OCI-LY1 (cell line): ENCODE measurements at regions not wholly inside any gene's neighbourhood (a gene's known extent, or its start where the extent isn't known, plus 50 kb on each side); places are given as distances from the start of the nearest gene placed in this dataset.

ENCODE experiments used
- H2AFZ ChIP-seq: fragments of 200-600 bp; sonication (generic), shearing (Covaris generic); 2 replicates; pipeline ENCODE4 v1.6.0; 2014; ENCODE audit warnings: antibody characterized with exemption, mild to moderate bottlenecking, low read length
- H3F3A ChIP-seq: fragments of 200-600 bp; sonication (generic), shearing (Covaris generic); 2 replicates; pipeline ENCODE4 v1.6.0; 2014; ENCODE audit warnings: mild to moderate bottlenecking, antibody characterized with exemption, low read length, moderate library complexity; ENCODE audit not compliant: insufficient read depth
- H3K27ac ChIP-seq: fragments of 200-600 bp; sonication (generic); 2 replicates; pipeline ENCODE4 v1.5.1; 2014; ENCODE audit warnings: low read length, mixed run types, mild to moderate bottlenecking, low read depth; ENCODE audit not compliant: poor library complexity, severe bottlenecking
- H3K27me3 ChIP-seq: fragments of 200-600 bp; sonication (generic); 2 replicates; pipeline ENCODE4 v1.6.0; 2014; ENCODE audit warnings: antibody characterized with exemption, mild to moderate bottlenecking, low read length, moderate library complexity; ENCODE audit not compliant: insufficient read depth
- H3K36me3 ChIP-seq: fragments of 200-600 bp; sonication (generic); 2 replicates; pipeline ENCODE4 v1.6.1; 2014; ENCODE audit warnings: mild to moderate bottlenecking, antibody characterized with exemption, low read length, moderate library complexity, mixed read lengths; ENCODE audit not compliant: insufficient read depth
- H3K4me1 ChIP-seq: fragments of 200-600 bp; sonication (generic); 2 replicates; pipeline ENCODE4 v1.5.1; 2014; ENCODE audit warnings: mild to moderate bottlenecking, low read length, moderate library complexity; ENCODE audit not compliant: insufficient read depth, severe bottlenecking
- H3K4me2 ChIP-seq: fragments of 200-600 bp; sonication (generic), shearing (Covaris generic); 2 replicates; pipeline ENCODE4 v1.6.1; 2014; ENCODE audit warnings: low read length
- H3K4me3 ChIP-seq: fragments of 200-600 bp; sonication (generic); 2 replicates; pipeline ENCODE4 v1.5.1; 2014; ENCODE audit warnings: low read length, low read depth, mild to moderate bottlenecking, mixed read lengths; ENCODE audit not compliant: poor library complexity, severe bottlenecking
- H3K79me2 ChIP-seq: fragments of 200-600 bp; shearing (Covaris generic); 2 replicates; pipeline ENCODE4 v1.6.1; 2016; ENCODE audit warnings: mixed run types, low read length, mixed read lengths; ENCODE audit not compliant: insufficient read depth
- H3K9ac ChIP-seq: fragments of 200-600 bp; sonication (generic), shearing (Covaris generic); 2 replicates; pipeline ENCODE4 v1.6.1; 2014; ENCODE audit warnings: mild to moderate bottlenecking, low read length, mixed read lengths
- H3K9me2 ChIP-seq: fragments of 200-600 bp; sonication (generic), shearing (Covaris generic); 2 replicates; pipeline ENCODE4 v1.6.1; 2014; ENCODE audit warnings: low read depth, mild to moderate bottlenecking, low read length, mixed read lengths
- H3K9me3 ChIP-seq: fragments of 200-600 bp; shearing (Covaris generic); 2 replicates; pipeline ENCODE4 v1.6.1; 2014; ENCODE audit warnings: low read length, mixed read lengths
- H4K20me1 ChIP-seq: fragments of 200-600 bp; sonication (generic), shearing (Covaris generic); 2 replicates; pipeline ENCODE4 v1.6.0; 2016; ENCODE audit warnings: mild to moderate bottlenecking, low read length; ENCODE audit not compliant: insufficient read depth
- EZH2 ChIP-seq: fragments of 200-600 bp; sonication (generic), shearing (Covaris generic); IDR thresholded peaks from 2 replicates; pipeline ENCODE4 v1.8.0; 2017; ENCODE audit warnings: borderline replicate concordance, mixed run types, mild to moderate bottlenecking, antibody characterized with exemption, low read length, moderate library complexity, mixed read lengths
- TF ChIP-seq, protein P1 (sequence below): fragments of 200-600 bp; sonication (generic), shearing (Covaris generic); IDR thresholded peaks from 2 replicates; pipeline ENCODE4 v1.5.1; 2017; ENCODE audit warnings: mild to moderate bottlenecking, antibody characterized with exemption, low read length, moderate library complexity, mixed read lengths

- Histone ChIP-seq H3K9me3 (no peaks in the 10 kb centered on the region), H2AFZ (no peak overlapping the region), H3K27ac (no peak overlapping the region), H3K9me2 (no peaks in the 10 kb centered on the region), H3K4me3 (no peak overlapping the region), H3K4me1 (no peaks in the 10 kb centered on the region), H4K20me1 (no peaks in the 10 kb centered on the region), H3K36me3 (no peaks in the 10 kb centered on the region), H3K4me2 (no peak overlapping the region), H3F3A (no peaks in the 10 kb centered on the region), H3K27me3 (no peaks in the 10 kb centered on the region), H3K79me2 (no peaks in the 10 kb centered on the region), H3K9ac (no peak overlapping the region)
- no peak for TF ChIP-seq EZH2
- TF ChIP-seq, protein P1, sequence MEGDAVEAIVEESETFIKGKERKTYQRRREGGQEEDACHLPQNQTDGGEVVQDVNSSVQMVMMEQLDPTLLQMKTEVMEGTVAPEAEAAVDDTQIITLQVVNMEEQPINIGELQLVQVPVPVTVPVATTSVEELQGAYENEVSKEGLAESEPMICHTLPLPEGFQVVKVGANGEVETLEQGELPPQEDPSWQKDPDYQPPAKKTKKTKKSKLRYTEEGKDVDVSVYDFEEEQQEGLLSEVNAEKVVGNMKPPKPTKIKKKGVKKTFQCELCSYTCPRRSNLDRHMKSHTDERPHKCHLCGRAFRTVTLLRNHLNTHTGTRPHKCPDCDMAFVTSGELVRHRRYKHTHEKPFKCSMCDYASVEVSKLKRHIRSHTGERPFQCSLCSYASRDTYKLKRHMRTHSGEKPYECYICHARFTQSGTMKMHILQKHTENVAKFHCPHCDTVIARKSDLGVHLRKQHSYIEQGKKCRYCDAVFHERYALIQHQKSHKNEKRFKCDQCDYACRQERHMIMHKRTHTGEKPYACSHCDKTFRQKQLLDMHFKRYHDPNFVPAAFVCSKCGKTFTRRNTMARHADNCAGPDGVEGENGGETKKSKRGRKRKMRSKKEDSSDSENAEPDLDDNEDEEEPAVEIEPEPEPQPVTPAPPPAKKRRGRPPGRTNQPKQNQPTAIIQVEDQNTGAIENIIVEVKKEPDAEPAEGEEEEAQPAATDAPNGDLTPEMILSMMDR, result no peak
These were observed 1106.4 kb downstream of the AMY1C start for GRCh38 chr1:104856091-104856490.

- Histone ChIP-seq H3K27me3 (no peaks in the 10 kb centered on the region), H3K4me1 (no peaks in the 10 kb centered on the region), H2AFZ (no peak overlapping the region), H3K4me3 (no peak overlapping the region), H4K20me1 (no peaks in the 10 kb centered on the region), H3K36me3 (no peaks in the 10 kb centered on the region), H3F3A (no peaks in the 10 kb centered on the region), H3K4me2 (no peak overlapping the region), H3K9me2 (no peaks in the 10 kb centered on the region), H3K9ac (no peak overlapping the region), H3K79me2 (no peaks in the 10 kb centered on the region), H3K27ac (no peak overlapping the region), H3K9me3 (no peaks in the 10 kb centered on the region)
- no peak for TF ChIP-seq EZH2
- TF ChIP-seq, protein P1, result no peak
These were observed 1106.8 kb downstream of the AMY1C start for GRCh38 chr1:104856518-104856917.

DNA sequence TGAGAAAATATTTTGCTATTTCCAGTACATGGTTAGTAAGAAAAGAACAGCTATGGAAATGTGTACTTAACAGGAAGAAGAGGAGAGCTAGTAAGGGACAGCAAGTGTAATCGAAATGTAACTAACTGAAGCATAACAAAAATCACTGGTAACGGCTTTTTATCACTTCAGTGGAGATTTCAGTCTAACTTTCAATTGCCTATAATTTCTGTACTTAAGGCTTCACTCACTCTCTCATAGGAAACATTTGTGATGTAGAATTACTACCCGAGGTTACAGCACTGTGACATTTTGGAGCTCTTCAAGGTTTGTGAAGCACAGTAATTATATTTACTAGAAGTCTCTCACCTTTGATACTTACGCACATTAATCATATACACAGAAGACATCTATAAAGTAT, 1119.1 kb downstream of the AMY1C start:
- Histone ChIP-seq H3K27ac (peak overlapping the region; percentile 38), H3K4me1 (peaks cover 26% of the 10 kb centered on the region), H4K20me1 (no peaks in the 10 kb centered on the region), H3K4me2 (peak overlapping the region; percentile 9; the same call in 1 of the 2 replicates), H3K27me3 (no peaks in the 10 kb centered on the region), H3K36me3 (no peaks in the 10 kb centered on the region), H3K9me2 (no peaks in the 10 kb centered on the region), H3K9ac (no peak overlapping the region), H3K9me3 (peaks cover 5% of the 10 kb centered on the region; the same call in 1 of the 2 replicates), H3K4me3 (no peak overlapping the region), H2AFZ (peak overlapping the region; percentile 96), H3K79me2 (no peaks in the 10 kb centered on the region), H3F3A (no peaks in the 10 kb centered on the region)
- no peak for TF ChIP-seq EZH2
- TF ChIP-seq, protein P1, result no peak
